ENCODE measurements at regions not wholly inside any gene's neighbourhood (a gene's known extent, or its start where the extent isn't known, plus 50 kb on each side); places are given as distances from the start of the nearest gene placed in this dataset.

DNA sequence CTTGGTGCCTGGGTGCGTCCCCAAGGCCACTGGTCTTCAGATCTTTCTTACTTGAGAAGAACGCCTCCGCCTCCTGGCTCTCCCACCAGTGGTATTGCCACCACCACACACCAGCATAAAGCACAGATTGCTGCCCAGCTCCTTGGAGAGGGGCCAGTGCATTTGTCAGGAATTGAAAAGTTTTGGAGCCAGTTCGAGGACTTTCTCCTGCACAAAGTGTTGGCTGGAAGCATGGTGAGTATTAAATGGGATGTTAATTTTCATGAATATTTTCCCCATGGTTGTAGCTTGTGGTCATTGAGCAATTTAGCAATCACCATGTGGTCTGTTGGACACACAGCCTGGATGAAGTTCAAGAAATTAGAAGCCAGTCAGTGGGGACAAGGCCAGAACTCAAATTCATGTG lies 684.6 kb upstream of the FANCL start:
- TF ChIP-seq ISL1 (CRISPR knock-in tag; IDR thresholded peaks at IDR 0.05) (no peak), CSDC2 (CRISPR knock-in tag; IDR thresholded peaks at IDR 0.05) (no peak), ZNF565 (CRISPR knock-in tag; conservative IDR thresholded peaks at IDR 0.05; ENCODE audit: low read depth) (no peak), PPARA (CRISPR knock-in tag; IDR thresholded peaks at IDR 0.05; ENCODE audit: borderline replicate concordance) (no peak), ZC3H10 (CRISPR knock-in tag; IDR thresholded peaks at IDR 0.05) (no peak), ESRRG (CRISPR knock-in tag; IDR thresholded peaks at IDR 0.05) (no peak)
- ATAC-seq, result no peak

DNA sequence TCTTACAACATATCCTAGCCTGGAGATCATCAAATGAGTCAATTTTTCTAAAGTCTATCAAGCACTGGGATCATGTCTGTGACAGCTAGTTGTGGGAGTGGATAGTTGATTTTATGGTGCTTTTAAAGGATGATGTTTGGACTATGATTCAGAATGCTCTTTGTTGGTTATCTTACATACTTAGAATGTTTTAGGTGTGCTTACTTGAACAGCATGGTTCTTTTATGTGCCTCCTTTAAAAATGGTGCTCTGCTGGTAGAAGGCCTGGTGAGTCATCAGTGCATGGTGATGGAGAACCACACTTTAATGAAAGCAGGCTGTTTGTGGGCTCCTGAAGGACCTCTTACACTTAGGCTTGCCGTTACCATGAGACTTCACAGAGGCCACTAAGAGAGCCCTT lies 682.7 kb upstream of the FANCL start:
- no peak for ATAC-seq

DNA sequence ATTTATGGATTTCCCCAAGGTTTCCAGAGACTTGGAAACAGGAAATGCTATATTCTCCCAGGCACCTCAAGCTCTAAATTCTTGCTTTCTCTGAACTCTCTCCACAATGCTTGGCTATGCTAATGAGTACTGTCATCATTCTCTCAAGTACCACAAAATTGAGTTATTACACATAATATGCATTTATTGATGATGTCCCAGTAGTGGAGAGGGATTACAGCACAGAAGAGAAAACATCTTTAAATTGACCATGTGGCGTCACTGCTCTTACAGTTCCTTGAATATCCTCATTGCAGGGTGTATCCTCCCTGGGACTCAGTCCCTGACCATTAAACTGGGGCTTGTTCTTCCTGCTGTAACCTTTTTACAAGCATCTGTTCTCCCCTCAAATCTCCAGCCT lies 681.1 kb upstream of the FANCL start:
- TF ChIP-seq ISL1 (CRISPR knock-in tag; IDR thresholded peaks at IDR 0.05) (no peak), ZFP30 (CRISPR knock-in tag; IDR thresholded peaks at IDR 0.05) (no peak), CSDC2 (CRISPR knock-in tag; IDR thresholded peaks at IDR 0.05) (no peak), ARNTL (CRISPR knock-in tag; IDR thresholded peaks at IDR 0.05; ENCODE audit: borderline replicate concordance, low read depth) (no peak), ZFP3 (CRISPR knock-in tag; IDR thresholded peaks at IDR 0.05) (no peak), OSR1 (CRISPR knock-in tag; IDR thresholded peaks at IDR 0.05) (no peak), ZC3H10 (CRISPR knock-in tag; IDR thresholded peaks at IDR 0.05) (no peak), SNAI2 (CRISPR knock-in tag; IDR thresholded peaks at IDR 0.05) (no peak), ZNF8 (CRISPR knock-in tag; IDR thresholded peaks at IDR 0.05) (no peak), ZNF565 (CRISPR knock-in tag; conservative IDR thresholded peaks at IDR 0.05; ENCODE audit: low read depth) (no peak), BACH2 (CRISPR knock-in tag; IDR thresholded peaks at IDR 0.05; ENCODE audit: borderline replicate concordance) (no peak)
- TF ChIP-seq, protein P1, sequence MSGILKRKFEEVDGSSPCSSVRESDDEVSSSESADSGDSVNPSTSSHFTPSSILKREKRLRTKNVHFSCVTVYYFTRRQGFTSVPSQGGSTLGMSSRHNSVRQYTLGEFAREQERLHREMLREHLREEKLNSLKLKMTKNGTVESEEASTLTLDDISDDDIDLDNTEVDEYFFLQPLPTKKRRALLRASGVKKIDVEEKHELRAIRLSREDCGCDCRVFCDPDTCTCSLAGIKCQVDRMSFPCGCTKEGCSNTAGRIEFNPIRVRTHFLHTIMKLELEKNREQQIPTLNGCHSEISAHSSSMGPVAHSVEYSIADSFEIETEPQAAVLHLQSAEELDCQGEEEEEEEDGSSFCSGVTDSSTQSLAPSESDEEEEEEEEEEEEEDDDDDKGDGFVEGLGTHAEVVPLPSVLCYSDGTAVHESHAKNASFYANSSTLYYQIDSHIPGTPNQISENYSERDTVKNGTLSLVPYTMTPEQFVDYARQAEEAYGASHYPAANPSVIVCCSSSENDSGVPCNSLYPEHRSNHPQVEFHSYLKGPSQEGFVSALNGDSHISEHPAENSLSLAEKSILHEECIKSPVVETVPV (CRISPR knock-in tag; IDR thresholded peaks at IDR 0.05), result no peak
- TF ChIP-seq, protein P2, sequence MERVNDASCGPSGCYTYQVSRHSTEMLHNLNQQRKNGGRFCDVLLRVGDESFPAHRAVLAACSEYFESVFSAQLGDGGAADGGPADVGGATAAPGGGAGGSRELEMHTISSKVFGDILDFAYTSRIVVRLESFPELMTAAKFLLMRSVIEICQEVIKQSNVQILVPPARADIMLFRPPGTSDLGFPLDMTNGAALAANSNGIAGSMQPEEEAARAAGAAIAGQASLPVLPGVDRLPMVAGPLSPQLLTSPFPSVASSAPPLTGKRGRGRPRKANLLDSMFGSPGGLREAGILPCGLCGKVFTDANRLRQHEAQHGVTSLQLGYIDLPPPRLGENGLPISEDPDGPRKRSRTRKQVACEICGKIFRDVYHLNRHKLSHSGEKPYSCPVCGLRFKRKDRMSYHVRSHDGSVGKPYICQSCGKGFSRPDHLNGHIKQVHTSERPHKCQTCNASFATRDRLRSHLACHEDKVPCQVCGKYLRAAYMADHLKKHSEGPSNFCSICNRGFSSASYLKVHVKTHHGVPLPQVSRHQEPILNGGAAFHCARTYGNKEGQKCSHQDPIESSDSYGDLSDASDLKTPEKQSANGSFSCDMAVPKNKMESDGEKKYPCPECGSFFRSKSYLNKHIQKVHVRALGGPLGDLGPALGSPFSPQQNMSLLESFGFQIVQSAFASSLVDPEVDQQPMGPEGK (CRISPR knock-in tag; IDR thresholded peaks at IDR 0.05; ENCODE audit: borderline replicate concordance), result no peak
- TF ChIP-seq, protein P3, sequence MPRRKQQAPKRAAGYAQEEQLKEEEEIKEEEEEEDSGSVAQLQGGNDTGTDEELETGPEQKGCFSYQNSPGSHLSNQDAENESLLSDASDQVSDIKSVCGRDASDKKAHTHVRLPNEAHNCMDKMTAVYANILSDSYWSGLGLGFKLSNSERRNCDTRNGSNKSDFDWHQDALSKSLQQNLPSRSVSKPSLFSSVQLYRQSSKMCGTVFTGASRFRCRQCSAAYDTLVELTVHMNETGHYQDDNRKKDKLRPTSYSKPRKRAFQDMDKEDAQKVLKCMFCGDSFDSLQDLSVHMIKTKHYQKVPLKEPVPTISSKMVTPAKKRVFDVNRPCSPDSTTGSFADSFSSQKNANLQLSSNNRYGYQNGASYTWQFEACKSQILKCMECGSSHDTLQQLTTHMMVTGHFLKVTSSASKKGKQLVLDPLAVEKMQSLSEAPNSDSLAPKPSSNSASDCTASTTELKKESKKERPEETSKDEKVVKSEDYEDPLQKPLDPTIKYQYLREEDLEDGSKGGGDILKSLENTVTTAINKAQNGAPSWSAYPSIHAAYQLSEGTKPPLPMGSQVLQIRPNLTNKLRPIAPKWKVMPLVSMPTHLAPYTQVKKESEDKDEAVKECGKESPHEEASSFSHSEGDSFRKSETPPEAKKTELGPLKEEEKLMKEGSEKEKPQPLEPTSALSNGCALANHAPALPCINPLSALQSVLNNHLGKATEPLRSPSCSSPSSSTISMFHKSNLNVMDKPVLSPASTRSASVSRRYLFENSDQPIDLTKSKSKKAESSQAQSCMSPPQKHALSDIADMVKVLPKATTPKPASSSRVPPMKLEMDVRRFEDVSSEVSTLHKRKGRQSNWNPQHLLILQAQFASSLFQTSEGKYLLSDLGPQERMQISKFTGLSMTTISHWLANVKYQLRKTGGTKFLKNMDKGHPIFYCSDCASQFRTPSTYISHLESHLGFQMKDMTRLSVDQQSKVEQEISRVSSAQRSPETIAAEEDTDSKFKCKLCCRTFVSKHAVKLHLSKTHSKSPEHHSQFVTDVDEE (CRISPR knock-in tag; IDR thresholded peaks at IDR 0.05), result no peak
- TF ChIP-seq, protein P4, sequence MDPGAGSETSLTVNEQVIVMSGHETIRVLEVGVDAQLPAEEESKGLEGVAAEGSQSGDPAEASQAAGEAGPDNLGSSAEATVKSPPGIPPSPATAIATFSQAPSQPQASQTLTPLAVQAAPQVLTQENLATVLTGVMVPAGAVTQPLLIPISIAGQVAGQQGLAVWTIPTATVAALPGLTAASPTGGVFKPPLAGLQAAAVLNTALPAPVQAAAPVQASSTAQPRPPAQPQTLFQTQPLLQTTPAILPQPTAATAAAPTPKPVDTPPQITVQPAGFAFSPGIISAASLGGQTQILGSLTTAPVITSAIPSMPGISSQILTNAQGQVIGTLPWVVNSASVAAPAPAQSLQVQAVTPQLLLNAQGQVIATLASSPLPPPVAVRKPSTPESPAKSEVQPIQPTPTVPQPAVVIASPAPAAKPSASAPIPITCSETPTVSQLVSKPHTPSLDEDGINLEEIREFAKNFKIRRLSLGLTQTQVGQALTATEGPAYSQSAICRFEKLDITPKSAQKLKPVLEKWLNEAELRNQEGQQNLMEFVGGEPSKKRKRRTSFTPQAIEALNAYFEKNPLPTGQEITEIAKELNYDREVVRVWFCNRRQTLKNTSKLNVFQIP (CRISPR knock-in tag; IDR thresholded peaks at IDR 0.05; ENCODE audit: borderline replicate concordance, low read depth), result no peak
- no peak for ATAC-seq

More for the DNA sequence above, 682.7 kb upstream of the FANCL start:
- TF ChIP-seq ISL1 (CRISPR knock-in tag; IDR thresholded peaks at IDR 0.05) (peak; percentile 83), ESRRG (CRISPR knock-in tag; IDR thresholded peaks at IDR 0.05) (no peak), TOX (CRISPR knock-in tag; IDR thresholded peaks at IDR 0.05; ENCODE audit: borderline replicate concordance) (no peak)
- TF ChIP-seq, protein P4 (CRISPR knock-in tag; IDR thresholded peaks at IDR 0.05; ENCODE audit: borderline replicate concordance, low read depth), result no peak

DNA sequence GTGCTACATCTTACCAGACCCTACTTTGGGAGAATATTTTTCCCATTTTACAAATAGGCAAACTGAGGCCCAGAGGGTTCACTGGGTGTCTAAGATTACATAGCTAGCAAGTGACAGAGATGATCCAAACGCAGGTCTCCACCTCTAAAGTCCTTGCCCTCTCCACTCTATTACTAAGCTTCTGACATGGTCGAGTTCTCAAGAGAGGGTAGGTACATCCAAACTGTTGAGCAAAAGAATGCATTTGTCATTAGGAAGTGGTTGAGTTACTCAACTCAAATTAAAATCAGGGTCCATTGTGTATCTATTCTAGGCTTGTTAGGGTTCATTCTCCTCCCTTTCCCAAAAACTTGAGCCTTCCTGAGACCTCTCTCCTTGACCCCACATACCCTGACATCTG lies 680.6 kb upstream of the FANCL start:
- ATAC-seq, result no peak
- TF ChIP-seq, protein P3 (CRISPR knock-in tag; IDR thresholded peaks at IDR 0.05), result no peak
- TF ChIP-seq CSDC2 (CRISPR knock-in tag; IDR thresholded peaks at IDR 0.05), result no peak
- no peak for TF ChIP-seq ZFP30 (CRISPR knock-in tag; IDR thresholded peaks at IDR 0.05)
- TF ChIP-seq TOX (CRISPR knock-in tag; IDR thresholded peaks at IDR 0.05; ENCODE audit: borderline replicate concordance), result no peak
- no peak for TF ChIP-seq ZFP3 (CRISPR knock-in tag; IDR thresholded peaks at IDR 0.05)
- TF ChIP-seq PPARA (CRISPR knock-in tag; IDR thresholded peaks at IDR 0.05; ENCODE audit: borderline replicate concordance), result no peak
- no peak for TF ChIP-seq TCF4 (CRISPR knock-in tag; IDR thresholded peaks at IDR 0.05; ENCODE audit: borderline replicate concordance)
- TF ChIP-seq, protein P5, sequence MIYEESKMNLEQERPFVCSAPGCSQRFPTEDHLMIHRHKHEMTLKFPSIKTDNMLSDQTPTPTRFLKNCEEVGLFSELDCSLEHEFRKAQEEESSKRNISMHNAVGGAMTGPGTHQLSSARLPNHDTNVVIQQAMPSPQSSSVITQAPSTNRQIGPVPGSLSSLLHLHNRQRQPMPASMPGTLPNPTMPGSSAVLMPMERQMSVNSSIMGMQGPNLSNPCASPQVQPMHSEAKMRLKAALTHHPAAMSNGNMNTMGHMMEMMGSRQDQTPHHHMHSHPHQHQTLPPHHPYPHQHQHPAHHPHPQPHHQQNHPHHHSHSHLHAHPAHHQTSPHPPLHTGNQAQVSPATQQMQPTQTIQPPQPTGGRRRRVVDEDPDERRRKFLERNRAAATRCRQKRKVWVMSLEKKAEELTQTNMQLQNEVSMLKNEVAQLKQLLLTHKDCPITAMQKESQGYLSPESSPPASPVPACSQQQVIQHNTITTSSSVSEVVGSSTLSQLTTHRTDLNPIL (CRISPR knock-in tag; IDR thresholded peaks at IDR 0.05; ENCODE audit: low read depth), result no peak
